Ecto neural progenitor cell (in vitro differentiated cells): ENCODE measurements at regions not wholly inside any gene's neighbourhood (a gene's known extent, or its start where the extent isn't known, plus 50 kb on each side); places are given as distances from the start of the nearest gene placed in this dataset.

Experiments used
- DNase-seq: peaks from one replicate; pipeline ENCODE4 v3.0.0-alpha.2; 2018; ENCODE audit warnings: low spot score

GRCh38 chr6:140059947-140060346, 685.5 kb upstream of the CITED2 start:
- no peak for DNase-seq

DNA sequence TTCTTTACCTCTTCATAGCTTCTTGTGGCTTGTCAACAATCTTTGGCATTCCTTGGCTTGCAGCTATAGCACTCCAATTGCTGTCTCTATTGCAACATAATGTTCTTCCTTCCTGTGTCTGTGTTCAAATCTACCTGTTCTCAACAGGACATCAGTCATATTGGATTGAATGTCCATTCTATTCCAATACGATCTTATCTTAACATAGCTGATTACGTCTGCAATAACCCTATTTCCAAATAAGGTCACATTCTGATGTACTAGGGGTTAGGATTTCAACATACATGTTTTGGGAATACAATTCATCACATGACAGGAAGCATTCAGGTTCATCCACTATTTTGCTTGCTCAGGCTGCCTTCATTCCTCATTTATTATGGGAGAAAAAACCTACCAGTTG, 684.4 kb upstream of the CITED2 start:
- DNase-seq = no peak

DNA sequence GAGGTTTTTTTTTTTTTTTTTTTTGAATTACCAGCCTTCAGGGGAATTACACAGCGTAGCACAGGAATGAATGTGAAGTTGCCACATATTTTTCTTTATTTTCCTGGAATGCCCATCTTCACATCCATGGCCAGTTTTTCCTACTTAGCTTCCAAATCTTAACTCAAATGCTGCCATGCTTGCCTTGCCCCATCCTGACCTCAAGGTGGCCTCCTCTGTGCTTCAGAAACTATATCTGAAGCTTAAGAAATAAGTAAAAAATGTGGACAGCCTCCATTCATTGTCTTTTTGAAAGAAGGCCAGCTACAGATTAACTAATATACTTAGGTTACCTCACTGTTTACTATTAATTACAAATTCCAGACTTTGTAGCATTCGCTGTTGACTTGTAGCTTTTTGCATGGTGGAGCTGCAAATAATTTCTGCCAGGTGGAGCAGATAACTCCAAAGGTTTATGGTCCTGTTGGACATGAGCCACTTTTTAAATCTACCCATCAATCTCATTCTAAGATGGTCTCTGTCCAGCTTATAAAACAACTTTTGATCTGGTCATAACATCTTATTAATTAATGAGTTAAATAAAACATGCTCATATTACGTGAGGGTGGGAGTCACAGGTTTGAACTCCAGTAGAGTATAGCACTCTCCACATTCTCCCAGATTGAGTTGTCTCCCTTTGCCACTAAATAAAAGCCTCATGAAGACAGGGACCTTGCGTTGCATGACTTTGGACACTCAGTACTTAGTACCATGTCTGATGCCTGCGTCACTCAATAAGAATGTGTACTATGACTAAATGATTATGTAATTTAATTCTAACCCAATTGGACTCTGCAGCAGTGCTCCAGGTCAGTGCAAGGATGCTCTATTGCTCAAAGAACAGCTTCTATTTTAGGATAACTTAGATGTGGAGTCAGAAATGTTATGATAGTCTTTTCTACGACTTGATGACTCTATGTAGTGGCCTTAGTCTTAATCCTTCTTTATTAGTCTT, 678.6 kb upstream of the CITED2 start:
- DNase-seq = no peak

- no peak for DNase-seq
Observed at GRCh38 chr6:140051521-140052512, 677.4 kb upstream of the CITED2 start.

DNA sequence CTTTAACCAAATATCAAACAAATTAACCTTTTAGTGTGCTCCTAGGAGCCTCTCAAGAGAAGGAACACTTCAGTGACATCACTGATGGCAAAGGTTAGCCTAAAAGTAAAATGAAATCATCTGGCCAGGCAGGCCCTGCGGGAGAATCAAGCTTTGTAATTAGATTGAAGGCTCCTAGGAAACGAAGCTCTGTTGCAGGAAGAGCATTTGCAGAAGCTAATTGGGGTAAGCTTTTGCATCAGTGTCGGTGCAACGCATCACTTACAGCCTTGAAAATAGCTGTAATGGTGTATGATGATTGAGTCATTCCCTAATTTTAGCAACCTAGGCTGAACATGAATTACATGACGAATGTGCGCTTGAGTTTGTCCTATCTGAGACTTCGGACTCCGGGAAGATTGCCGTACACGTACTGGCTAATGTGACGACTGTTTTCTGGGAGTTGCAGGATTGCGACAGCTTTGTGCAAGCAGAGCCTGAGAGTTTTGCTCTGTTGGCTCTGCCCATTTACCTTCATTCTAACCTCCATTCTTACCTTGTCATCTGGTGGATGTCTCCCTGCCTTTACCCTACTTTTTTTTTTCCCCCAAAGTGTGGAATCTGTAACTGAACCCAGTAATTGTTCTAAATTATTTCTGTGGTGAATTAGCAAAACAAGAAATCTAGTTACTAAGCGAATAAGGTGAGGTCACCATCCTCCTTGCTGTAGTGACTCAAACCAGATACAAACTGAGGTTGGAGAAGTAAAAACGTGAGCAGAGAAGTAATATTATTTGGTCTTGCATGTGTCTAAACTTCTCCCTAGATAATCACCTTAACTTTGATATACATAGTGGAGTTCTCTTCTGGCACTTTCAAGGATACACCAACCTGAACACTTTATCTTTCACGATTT, 675.9 kb upstream of the CITED2 start:
- no peak for DNase-seq

DNA sequence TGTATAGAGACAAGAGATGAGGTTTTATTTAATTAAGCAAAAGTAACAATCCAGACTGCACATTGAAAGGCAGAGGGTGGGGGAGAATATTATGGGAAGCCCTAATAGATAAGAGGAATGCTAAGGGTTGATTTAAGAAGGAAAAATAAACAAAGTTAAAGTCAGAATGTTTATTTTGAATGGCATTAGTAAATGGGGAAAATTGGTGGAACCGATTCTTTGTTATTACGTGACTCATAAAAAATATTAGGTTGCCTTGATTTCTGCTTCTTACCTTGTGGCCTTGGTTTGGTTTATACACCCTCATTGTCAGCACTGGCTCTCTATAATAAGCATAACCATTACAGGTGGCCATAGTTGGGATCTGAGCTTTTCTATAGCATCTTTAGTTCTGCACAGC, 674.8 kb upstream of the CITED2 start:
- no peak for DNase-seq

- no peak for DNase-seq
Observed at GRCh38 chr6:140048202-140048790, 673.8 kb upstream of the CITED2 start.

DNA sequence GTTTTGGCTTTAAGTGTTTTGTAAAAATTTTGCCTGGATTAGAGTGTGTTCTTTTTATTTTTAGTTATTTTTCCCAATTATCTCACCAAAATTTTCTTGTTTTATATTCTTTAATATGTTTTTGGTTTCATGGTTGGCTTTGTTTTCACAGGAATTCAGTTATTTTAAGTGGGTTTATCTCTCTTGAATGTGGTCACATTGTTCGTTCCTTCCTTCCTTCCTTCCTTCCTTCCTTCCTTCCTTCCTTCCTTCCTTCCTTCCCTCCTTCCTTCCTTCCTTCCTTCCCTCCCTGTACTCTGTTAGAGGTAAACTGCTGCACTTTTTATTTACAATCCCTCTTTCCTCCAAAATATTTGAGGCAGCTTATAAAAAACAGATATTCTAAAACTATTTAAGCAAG, 672.9 kb upstream of the CITED2 start:
- DNase-seq = no peak

DNA sequence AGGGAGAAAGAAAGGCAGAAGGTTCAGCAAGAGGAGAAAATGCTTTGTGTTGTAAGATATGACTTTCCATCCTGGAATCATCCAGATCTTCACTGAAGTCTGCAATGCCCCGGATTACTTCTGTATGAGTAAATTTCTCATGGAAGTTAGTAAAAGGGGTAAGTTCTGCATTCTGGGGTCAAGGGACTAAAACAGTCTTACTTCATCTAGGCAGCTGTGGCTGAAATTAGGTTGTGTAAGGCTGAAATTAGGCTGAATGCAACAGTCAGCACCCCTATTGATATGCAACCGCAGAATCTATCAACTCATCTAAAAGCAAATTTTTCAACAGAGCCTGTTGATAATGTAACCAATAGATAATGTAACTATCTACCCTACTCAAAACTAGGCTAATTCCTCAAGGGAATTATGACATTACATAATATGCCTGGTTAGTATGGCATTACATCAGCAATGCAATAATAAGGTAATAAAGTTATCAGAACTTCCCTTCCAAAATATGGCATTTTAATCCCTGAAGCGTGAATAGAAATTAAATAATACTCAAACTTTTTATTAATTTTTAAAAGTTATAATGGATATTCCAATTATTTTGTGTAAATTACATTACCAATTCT, 671.7 kb upstream of the CITED2 start:
- no peak for DNase-seq

GRCh38 chr6:140045116-140045515, 670.7 kb upstream of the CITED2 start:
- DNase-seq = no peak

- no peak for DNase-seq
Observed at GRCh38 chr6:140044626-140045025, 670.2 kb upstream of the CITED2 start.

DNA sequence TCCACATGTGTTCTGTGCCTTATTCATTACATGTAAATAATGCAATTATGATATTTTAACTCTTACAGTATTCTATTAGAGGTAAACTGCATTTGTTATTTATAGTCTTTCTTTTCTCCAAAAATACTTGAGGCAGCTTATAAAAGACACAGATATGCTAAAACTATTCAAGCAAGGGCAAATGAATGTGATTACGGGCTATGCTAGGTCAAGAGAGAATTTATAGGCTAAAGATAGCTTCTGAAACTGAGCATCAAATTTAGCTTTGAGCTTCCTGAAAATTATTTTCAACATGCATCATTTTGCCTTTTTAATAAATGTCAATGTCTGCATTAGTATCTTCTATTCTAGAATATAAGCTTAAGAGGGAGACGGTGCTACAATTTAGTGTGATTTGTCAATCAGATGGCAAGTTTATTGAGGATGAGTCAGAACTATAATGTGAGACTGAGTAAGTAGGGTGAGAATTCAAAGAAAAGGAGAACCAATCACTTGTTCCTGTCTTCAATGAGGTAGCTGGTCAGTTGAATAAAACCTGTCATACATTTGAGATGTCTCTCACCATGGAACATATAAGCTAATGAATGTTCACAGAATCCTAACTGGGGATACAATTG, 669.4 kb upstream of the CITED2 start:
- no peak for DNase-seq

DNA sequence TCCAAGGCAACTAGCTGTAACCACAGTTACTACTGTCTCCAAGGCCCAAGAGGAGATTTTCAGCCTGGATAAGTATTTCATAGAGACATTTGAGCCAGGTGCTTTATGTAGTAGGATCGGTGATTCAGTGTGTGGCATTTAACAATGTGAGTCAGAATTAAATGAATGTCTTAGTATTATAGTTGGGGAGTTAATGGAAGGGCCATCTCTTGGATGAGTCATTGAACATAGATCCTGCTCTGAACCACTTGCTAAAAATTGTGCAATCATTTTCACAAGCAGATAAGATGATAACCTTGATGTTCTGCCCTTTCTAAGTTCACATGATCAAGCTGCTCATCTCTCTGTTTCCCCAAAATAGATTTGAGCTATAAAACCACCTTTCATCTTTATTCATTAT, 668.9 kb upstream of the CITED2 start:
- DNase-seq = no peak

DNA sequence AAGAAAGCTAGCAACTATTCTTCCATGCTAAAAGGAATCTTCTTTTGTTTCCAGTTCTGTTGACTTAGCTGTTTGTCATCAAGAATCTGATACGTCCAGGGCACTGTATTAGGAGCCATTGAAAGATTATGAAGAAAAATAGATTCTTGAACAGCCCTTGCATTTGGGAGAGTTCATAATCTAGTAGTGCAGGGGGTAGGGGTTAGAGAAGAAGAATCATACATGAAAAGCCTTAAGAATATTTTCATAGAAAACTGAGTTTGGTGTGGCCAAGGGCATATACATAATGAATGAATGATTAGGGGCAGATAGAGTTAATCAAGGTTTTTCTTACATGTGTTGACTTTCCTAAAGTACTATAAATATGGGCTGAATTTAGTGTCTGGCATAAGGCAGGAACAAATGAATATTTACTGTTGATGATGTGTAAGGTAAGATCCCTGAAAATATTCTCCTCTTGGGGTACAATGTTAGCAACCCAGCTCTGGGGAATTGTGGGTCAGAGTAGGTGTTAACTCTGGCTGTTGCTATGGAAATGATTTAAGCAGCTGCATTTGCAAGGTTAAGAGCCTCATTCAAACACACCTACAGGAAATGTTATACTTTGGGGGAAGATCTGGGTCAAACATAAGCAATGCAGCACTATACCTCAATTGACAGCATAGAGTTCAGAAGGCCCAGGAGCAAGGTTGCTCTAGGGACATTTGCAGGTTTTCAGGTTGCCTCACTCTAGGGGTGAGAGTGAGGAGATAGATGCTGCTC, 667.3 kb upstream of the CITED2 start:
- DNase-seq = no peak

DNA sequence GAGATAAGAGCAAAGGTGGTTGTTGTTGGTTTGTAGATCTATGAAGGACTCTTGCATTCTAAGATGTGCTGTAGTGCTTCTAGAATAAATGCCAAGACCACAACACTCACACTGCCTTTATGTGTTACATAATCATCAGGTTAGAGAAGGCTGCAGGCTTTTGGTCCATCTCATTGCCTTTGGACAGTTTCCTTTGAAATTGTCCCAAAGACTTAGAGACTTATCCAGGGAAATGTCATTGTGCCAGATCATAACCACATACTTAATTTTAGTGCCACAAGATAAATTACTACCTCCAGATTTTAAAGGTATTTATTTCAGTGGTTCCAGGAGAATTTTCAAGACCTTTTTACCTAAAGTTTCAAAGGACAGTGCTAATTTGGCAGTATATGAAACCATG, 666.6 kb upstream of the CITED2 start:
- DNase-seq = no peak

DNA sequence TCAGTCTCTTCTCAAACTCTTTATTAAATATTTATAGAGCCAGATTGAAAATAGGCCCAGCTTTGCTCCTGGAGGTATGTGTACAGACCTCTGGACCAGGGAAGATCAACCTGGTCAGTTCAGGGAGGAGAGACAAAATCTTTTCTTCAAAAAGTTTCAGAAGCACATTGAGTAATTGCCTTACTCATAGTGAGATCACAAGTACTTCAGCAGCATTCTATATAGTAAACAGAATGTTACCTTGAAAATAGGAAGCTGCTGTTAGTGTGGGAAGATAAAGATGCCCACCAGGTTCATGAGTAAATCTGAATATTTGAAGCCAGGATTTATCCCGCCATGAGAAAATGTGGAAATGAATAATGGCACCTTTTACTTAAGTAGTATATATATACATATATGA, 665.9 kb upstream of the CITED2 start:
- DNase-seq = no peak

- no peak for DNase-seq
Observed at GRCh38 chr6:140039364-140039763, 664.9 kb upstream of the CITED2 start.

DNA sequence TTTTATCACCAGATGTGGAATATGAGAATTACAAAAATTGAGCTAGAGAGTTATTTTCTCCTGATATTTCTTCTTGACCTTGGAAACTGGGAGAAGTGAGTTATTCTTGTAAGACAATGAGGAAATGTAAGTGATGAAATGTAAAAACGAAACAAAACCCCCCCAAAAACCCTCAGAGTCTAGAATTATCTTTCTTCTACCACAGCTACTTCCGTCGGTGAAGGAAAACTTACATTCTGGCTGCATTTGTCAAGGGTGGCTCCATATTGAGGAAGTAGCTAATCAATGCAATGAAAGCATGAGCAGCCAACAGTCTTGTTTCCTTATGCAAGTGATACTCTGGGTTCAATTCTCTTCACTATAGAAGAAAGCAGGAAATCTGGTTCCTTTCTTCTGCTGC, 661.7 kb upstream of the CITED2 start:
- DNase-seq = no peak

GRCh38 chr6:140032189-140032588, 657.7 kb upstream of the CITED2 start:
- DNase-seq = no peak

DNA sequence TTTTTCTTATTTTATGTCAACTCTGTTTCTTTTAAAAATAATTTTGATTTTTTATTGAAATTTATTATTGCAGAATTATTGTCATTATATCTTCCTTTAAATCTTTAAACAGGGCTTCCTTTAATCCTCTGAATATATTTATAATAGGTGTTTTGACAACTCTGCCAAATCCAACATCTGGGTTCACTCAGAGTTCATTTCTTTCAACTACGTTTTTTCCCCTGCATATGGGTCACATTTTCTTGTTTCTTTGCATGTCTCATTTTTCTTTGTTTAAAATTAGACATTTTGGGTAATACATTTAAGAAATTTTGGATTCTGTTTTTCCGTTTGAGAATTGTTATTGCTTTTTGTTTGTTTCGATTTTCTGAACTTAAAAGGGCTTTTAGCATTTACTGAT, 655.1 kb upstream of the CITED2 start:
- DNase-seq = no peak
